Peyer's patch (tissue), 4 donors: ENCODE measurements at regions not wholly inside any gene's neighbourhood (a gene's known extent, or its start where the extent isn't known, plus 50 kb on each side); places are given as distances from the start of the nearest gene placed in this dataset.

Experiments used
- DNase-seq, 3 donors: peaks; one replicate each; pipeline ENCODE4 v3.0.0-alpha.2; 2017 to 2019
- H3K27ac ChIP-seq, 4 donors: fragments of 200-600 bp; sonication (generic); one replicate each; pipeline ENCODE4 v1.5.1; 2016 to 2019
- H3K27me3 ChIP-seq, 2 donors: fragments of 200-600 bp; sonication (generic); one replicate each; pipeline ENCODE4 v1.5.1; 2019
- H3K36me3 ChIP-seq, 3 donors: fragments of 200-600 bp; sonication (generic); one replicate each; pipeline ENCODE4 v1.5.1; 2016 to 2019
- H3K4me1 ChIP-seq, 4 donors: fragments of 200-600 bp; sonication (generic); one replicate each; pipeline ENCODE4 v1.5.1; 2016 to 2019
- H3K4me3 ChIP-seq, 4 donors: fragments of 200-600 bp; sonication (generic); 1 replicate in 3 of 4; 2 replicates in 1 of 4; pipeline ENCODE4 v1.5.1; 2016 to 2019; ENCODE audit warnings: mild to moderate bottlenecking in 1 of 4
- H3K9me3 ChIP-seq, 4 donors: fragments of 200-600 bp; sonication (generic); one replicate each; pipeline ENCODE4 v1.5.1; 2016 to 2019; ENCODE audit warnings: mild to moderate bottlenecking in 1 of 4
- POLR2A ChIP-seq, 2 donors: fragments of 450-650 bp; IDR thresholded peaks; one replicate each; pipeline ENCODE4 v1.5.1; 2017; ENCODE audit warnings: antibody characterized with exemption in 2 of 2, mild to moderate bottlenecking in 2 of 2, moderate library complexity in 2 of 2
- TF ChIP-seq, protein P1 (sequence below), 6 experiments: fragments of 450-650 bp in 4 of 6; fragments of 200-600 bp in 2 of 6; sonication (generic) in 1 of 6; IDR thresholded peaks; one replicate each; pipeline ENCODE4 v1.5.1; 2017 to 2019; ENCODE audit warnings: antibody characterized with exemption in 6 of 6, mild to moderate bottlenecking in 3 of 6, moderate library complexity in 1 of 6

- DNase-seq: no peak
- no peak overlapping the region for H3K4me3 ChIP-seq
- H3K27me3 ChIP-seq: no peaks in the 10 kb centered on the region
- TF ChIP-seq POLR2A (IDR thresholded peaks at IDR 0.05): no peak
- TF ChIP-seq, protein P1, sequence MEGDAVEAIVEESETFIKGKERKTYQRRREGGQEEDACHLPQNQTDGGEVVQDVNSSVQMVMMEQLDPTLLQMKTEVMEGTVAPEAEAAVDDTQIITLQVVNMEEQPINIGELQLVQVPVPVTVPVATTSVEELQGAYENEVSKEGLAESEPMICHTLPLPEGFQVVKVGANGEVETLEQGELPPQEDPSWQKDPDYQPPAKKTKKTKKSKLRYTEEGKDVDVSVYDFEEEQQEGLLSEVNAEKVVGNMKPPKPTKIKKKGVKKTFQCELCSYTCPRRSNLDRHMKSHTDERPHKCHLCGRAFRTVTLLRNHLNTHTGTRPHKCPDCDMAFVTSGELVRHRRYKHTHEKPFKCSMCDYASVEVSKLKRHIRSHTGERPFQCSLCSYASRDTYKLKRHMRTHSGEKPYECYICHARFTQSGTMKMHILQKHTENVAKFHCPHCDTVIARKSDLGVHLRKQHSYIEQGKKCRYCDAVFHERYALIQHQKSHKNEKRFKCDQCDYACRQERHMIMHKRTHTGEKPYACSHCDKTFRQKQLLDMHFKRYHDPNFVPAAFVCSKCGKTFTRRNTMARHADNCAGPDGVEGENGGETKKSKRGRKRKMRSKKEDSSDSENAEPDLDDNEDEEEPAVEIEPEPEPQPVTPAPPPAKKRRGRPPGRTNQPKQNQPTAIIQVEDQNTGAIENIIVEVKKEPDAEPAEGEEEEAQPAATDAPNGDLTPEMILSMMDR (IDR thresholded peaks at IDR 0.05): no peak
- H3K36me3 ChIP-seq: no peaks in the 10 kb centered on the region
- no peaks in the 10 kb centered on the region for H3K9me3 ChIP-seq
- no peak overlapping the region for H3K27ac ChIP-seq
- H3K4me1 ChIP-seq: no peaks in the 10 kb centered on the region
Observed at GRCh38 chr5:104942735-104943134, 1380.1 kb upstream of the NUDT12 start.

GRCh38 chr5:104941030-104941645, 1378.5 kb upstream of the NUDT12 start:
- no peak for DNase-seq
- Histone ChIP-seq H3K27me3 (no peaks in the 10 kb centered on the region), H3K27ac (no peak overlapping the region), H3K4me1 (no peaks in the 10 kb centered on the region), H3K4me3 (no peak overlapping the region), H3K36me3 (no peaks in the 10 kb centered on the region), H3K9me3 (no peaks in the 10 kb centered on the region)
- no peak for TF ChIP-seq POLR2A (IDR thresholded peaks at IDR 0.05)
- TF ChIP-seq, protein P1 (IDR thresholded peaks at IDR 0.05): no peak

GRCh38 chr5:104937598-104937997, 1375.0 kb upstream of the NUDT12 start:
- no peak overlapping the region for H3K27ac ChIP-seq
- H3K4me1 ChIP-seq: no peaks in the 10 kb centered on the region
- no peak overlapping the region for H3K4me3 ChIP-seq
- no peaks in the 10 kb centered on the region for H3K27me3 ChIP-seq
- DNase-seq: no peak
- TF ChIP-seq POLR2A (IDR thresholded peaks at IDR 0.05): no peak
- TF ChIP-seq, protein P1 (IDR thresholded peaks at IDR 0.05): no peak
- H3K36me3 ChIP-seq: no peaks in the 10 kb centered on the region
- no peaks in the 10 kb centered on the region for H3K9me3 ChIP-seq

- no peaks in the 10 kb centered on the region for H3K27me3 ChIP-seq
- H3K4me3 ChIP-seq: no peak overlapping the region
- H3K4me1 ChIP-seq: no peaks in the 10 kb centered on the region
- TF ChIP-seq, protein P1 (IDR thresholded peaks at IDR 0.05): no peak
- TF ChIP-seq POLR2A (IDR thresholded peaks at IDR 0.05): no peak
- no peaks in the 10 kb centered on the region for H3K9me3 ChIP-seq
- no peaks in the 10 kb centered on the region for H3K36me3 ChIP-seq
- no peak for DNase-seq
- H3K27ac ChIP-seq: no peak overlapping the region
Observed at GRCh38 chr5:104932431-104932830, 1369.8 kb upstream of the NUDT12 start.

DNA sequence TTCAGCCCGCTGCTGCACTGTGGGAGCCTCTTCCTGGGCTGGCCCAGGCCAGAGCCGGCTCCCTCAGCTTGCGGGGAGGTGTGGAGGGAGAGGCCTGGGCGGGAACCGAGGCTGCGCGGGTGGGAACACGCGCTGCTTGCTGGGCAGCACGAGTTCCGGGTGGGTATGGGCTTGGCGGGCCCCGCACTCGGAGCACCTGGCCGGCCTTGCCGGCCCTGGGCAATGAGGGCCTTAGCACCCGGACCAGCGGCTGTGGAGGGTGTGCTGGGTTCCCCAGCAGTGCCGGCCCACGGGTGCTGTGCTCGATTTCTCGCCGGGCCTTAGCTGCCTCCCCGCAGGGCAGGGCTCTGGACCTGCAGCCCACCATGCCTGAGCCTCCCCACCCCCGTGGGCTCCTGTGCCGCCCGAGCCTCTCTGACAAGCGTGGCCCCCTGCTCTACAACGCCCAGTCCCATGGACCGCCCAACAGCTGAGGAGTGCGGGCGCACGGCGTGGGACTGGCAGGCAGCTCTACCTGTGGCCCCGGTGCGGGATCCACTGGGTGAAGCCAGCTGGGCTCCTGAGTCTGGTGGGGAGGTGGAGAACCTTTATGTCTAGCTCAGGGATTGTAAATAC, 1366.4 kb upstream of the NUDT12 start:
- no peaks in the 10 kb centered on the region for H3K4me1 ChIP-seq
- H3K4me3 ChIP-seq: no peak overlapping the region
- H3K27me3 ChIP-seq: no peaks in the 10 kb centered on the region
- H3K36me3 ChIP-seq: no peaks in the 10 kb centered on the region
- no peaks in the 10 kb centered on the region for H3K9me3 ChIP-seq
- TF ChIP-seq, protein P1 (IDR thresholded peaks at IDR 0.05): no peak
- TF ChIP-seq POLR2A (IDR thresholded peaks at IDR 0.05): no peak
- DNase-seq: no peak
- no peak overlapping the region for H3K27ac ChIP-seq
